NCI-H510A treated with DMSO at 0.1 percent for 48 hours (cell line): ENCODE measurements at regions not wholly inside any gene's neighbourhood (a gene's known extent, or its start where the extent isn't known, plus 50 kb on each side); places are given as distances from the start of the nearest gene placed in this dataset.
"Not testable (repeated sequence)": the region's sequence is repeated elsewhere in the genome, so short reads cannot be mapped to it uniquely, and the experiment has no call there.

Experiments used
- DNase-seq: peaks from one replicate; lab custom pipeline; 2025; lab: John Stamatoyannopoulos, UW

DNA sequence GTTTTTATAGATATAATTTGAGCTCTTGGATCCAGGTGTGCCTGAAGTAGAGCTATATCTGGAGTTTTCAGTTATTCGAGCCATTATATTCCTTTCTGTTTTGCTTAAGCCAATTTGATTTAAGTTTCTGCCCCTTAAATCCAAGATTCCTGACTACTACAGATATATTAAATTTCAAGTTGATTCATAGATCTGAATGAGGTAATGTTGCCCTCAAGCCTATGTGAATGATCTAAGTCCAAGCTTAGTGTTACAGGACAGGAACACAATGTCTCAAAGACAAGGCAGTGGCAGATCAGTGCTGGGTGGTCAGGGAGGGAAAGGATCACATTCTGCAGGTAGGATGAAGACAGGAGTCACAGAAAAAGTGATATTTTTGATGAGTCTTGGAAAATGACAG is 75.7 kb upstream of the CTBP2 start:
- DNase-seq: no peak

DNA sequence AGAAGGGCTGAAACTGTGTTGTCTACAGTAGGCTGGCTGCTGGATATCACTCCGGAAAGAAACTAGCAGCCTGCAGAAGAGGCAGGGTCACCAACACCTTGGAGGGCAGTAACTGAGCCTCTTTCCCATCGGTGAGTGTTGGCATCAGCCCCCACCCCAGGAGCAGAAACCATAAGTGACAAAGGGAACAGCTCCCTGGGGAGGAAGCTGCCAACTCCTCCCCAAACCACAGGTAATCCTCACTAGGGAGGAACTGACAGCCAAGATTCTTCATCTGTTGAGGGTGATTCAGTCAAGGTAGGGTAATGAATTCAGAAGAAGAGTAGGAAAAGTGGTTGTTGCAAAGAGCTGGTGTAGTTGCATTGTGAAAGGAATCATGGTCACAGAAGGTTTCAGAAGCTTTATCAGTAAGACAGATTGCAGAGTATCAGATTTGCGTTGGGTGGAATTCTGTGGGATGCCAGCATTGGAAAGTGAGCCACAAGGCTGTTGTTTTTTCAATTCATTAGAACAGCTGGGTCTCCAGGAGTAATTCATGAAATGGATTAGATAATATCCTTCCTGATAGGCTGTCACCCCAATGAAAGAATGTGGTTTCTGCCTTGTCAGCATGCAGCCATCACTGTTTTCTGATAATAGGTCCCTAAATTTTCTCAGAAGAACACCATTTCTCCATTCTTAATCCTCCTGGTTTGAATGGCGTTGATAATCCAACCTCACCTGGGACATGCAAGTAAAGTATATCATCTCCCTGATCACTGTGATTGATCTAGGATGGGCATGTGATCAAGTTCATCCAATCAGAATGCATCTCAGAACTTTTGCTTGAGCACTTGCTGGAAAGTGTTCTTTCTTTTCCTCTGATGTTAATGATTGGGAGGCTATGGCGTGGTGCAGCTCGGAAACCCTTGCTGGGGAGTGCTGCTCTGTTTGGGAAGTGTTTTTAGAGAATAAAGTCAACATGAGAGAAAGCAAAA is 75.0 kb upstream of the CTBP2 start:
- no peak for DNase-seq

DNA sequence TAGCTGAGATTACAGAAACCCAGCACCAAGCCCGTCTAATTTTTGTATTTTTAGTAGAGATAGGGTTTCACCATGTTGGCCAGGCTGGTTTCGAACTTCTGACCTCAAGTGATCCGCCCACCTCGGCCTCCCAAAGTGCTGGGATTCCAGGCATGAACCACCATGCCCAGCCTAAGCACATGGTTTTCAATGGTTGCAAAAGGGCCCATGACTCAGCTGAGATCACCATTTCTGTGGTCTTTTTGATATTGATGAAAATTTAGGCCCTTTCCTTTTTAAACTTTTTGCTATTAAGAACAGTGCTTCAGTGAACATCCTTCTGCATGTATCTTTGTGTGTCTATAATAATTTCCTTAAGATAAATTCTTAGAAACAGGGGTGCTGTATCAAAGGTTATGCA is 74.2 kb upstream of the CTBP2 start:
- DNase-seq: not testable (repeated sequence)

DNA sequence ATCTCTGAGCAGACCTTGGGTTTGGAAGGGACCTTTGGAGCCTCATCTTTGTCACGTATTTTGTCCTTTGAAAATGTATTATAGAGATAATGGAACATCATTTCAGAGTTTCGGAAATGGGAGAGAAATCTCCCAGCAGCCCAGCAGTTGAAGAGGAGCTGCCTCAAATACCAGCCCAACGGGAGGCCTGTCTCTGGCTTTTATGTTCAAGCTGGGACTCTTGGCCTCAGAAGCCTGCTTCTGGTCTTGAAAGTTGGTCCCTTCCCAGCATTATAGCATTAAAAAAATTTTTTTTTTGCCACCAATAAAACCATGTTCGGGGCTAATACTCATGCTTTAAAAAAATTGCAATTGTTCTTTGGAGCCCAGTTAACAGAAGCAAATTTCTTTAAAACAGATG is 73.4 kb upstream of the CTBP2 start:
- DNase-seq: no peak

DNA sequence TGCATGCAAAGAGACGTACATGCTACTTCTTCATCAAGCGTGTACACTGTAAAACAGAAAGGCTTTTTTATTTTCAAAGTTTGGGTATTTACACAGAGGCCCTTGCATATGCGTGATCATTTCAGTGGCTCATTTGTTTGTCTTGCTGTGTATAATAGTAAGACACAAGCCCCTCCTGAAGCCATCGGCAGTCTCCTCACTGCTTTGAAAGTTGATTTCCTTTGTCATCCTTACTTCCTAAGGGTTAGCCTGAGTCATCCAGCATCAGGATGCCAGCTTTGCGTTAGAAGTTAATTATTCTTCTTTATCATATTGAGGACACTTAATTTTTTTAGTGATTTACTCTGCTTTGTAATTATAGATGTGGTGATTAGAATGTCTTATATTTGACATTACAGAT is 72.5 kb upstream of the CTBP2 start:
- DNase-seq: no peak

DNA sequence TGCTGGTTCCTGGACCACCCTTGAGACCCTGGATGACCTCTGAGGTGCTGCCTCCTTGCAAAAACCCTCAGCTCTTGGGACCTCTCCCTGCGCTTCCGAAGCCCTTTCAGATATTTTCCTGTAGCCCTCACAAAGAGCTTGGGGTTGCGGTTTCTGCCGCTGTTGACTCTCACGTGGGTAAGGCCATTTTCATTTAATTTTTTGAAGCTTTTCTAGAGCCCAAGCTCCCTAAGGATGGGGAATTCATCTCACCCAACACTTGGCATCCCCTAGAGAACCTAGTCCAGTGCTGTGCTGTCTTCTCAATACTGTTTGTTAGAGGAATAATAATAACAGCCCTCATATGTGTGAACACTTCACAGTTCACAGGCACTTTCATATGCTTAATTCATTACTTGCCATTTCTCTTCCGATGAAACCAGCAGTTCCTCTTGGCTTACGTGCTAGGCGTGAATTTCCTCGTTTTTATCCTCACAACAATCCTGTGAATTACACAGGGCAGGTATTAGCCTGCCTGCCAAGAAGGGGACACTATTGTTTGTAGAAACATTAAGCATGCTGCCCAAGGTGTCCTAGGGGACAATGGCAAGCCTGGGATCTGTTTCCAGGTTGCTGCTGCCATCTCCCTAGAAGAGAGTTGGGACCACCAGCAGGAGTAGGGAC is 71.6 kb upstream of the CTBP2 start:
- no peak for DNase-seq

DNA sequence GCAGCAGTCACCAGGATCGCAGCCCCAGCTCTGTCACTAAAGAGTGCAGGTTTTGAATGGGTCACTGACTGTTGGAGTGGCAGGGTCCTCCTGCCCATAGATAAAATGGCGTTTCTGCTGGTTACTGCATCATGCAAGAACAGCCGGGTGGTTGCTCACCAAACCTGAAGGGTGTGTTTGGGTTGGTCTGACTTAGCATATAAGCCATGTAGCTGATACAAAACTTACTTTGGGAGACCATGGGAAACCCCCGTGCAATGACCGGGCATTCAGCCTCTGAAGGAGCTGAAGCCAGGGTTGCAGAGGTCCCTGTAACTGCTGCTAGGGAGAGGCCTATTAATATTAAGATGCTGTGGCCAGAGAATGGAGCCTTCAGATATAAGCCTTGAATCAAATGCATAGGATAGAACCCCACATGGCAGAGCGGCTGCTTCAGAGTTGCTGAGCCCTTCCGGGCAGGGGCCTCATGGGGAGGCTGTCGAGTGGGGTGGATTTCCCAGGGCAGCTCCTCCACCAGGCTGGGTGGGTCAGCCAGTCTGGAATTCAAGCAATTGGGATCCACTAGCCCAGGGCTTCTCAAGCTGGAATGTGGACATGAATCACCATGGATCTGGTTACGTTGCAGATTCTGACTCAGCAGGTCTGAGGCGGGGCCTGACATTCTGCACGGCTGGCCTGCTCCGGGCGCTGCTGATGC is 70.9 kb upstream of the CTBP2 start:
- DNase-seq: no peak

DNA sequence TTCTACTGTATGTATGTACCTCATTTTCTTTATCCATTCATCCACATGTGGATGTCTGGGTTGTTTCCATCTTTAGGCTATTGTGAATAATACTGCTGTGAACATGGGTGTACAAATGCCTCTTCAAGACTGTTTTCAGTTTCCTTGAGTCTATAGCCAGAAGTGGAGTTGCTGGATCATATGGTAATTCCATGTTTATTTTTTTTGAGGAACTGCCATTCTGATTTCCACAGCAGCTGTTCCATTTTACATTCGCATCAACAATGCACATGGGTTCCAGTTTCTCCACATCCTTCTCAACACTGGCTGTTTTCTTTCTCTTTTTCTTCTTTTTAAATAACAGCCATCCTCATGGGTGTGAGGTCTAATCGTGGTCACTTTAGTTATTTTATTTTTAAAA is 69.9 kb upstream of the CTBP2 start:
- no peak for DNase-seq

DNA sequence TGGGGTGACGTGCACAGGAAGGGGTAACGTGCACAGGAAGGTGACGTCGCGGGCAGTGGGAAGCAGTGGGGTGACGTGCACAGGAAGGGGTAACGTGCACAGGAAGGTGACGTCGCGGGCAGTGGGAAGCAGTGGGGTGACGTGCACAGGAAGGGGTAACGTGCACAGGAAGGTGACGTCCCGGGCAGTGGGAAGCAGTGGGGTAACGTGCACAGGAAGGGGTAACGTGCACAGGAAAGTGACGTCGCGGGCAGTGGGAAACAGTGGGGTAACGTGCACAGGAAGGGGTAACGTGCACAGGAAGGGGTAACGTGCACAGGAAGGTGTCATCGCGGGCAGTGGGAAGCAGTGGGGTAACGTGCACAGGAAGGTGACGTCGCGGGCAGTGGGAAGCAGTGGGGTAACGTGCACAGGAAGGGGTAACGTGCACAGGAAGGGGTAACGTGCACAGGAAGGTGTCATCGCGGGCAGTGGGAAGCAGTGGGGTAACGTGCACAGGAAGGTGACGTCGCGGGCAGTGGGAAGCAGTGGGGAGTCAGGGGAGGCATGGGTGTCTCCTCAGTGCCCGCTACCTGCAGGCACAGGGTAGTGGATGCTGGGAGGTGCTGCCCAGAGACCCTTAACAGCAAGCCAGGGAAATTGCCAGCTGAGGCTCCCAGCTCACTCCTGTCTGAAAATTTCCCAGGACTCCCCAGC is 68.0 kb upstream of the CTBP2 start:
- DNase-seq: not testable (repeated sequence)

DNA sequence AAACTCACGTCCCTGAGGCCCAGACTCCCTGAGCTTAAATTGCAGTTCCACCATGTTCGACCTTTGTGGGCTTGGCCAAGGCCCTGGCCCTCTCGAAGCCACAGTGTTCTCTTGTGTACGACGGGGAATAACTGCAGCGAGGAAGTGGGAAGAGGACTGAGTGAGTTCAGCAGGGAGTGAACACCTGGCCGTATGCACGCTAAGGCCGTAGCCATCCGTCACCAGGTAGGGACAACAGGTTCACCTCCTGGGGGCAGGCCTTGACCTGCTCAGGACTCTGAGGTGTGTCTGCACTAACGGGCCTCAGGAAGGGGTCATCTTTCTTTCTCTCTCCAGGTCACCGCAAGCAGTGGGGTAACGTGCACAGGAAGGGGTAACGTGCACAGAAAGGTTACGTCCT is 67.2 kb upstream of the CTBP2 start:
- no peak for DNase-seq

DNA sequence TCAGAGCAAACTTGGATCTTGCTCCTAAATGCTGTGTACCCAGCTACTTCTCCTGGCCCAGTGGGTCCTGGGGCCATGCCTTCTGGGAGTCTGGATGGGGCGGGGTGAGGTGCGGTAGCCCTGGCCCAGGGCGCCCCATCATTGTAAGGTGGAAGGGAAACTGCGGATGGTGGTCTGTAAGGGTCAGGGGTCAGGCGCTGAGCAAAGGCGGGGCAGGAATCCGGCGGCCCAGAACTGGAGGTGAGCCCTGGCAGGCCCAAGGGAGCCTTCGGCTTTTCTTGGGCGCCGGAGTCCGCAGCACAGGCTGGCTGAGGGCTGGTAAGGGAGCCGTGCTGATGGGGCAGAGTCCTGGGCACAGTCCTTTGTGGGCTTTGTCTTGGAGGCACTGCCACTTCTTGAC is 66.5 kb upstream of the CTBP2 start:
- DNase-seq: no peak

DNA sequence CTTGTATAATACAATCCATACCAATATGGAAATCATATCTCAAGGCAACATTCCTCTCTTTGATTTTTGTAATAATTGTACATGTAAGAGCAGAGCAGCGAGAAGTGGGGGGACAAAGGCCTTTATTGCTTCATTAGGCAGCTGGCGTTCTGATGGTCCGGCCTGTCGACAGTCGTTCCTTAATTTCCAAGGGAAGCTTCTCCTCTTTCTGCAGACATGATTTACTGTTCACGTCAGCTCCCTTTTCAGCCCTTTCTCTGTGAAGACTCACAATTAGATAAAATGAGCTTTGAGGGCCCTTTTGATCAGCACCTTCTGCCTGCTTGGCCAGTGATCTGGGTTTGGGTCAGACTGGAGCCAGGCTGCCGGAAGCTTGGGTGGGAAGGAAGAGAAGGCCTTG is 65.6 kb upstream of the CTBP2 start:
- DNase-seq: no peak

DNA sequence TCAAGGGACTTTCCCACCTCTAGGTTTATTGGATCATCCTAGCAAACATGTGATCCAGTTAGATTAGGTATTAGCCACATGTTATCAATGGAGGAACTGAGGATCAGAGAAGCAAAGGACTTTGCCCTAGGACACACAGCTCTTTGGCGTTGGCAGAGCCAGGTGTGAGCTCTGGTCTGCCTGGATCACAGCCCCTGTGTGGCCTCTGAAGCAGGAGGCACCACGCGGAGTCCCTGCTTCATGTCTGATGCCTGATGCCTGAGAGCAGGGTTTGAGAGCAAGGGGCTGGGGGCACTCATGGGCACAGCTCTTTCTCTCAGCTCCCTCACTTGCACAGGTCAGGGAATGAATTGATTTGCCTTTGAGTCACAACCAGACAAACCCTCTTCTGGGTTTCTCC is 64.7 kb upstream of the CTBP2 start:
- DNase-seq: no peak

DNA sequence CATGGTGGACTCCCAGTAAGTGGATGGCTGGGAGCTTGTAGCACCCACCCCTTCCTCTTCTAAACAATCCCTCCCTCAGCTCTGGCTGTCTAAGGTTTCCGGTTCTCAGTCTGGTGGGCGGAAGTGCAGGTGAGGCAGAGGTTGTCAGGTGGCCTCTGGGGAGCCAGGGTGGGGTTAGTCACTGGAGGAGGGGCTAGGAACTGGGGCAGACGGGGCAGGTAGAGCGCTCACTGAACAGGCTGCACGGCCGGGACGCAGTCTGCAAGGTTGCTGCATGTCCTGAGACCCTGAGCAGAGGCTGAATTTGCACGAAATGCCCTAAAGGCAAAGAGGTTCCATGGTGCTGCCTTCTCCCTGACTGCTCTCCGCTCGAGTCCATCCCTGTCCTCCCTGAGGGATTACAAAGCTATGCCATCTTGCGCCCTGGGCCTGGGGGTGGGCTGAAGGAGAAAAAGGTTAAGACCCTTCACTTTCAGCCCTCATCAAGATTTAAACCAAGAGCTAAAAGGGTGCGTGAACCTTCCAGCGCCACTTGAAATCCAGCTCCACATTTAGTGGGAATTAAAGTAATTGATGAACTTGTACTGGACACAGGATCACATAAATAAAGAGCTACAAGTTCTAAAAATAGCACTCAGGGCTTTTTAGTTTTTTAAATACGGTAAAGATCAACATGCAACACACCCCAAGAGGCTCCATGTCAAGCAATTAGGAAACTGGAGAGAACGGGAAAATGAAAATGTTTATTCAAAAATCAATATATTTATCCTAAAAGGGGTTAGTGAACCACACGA is 62.3 kb upstream of the CTBP2 start:
- DNase-seq: no peak

DNA sequence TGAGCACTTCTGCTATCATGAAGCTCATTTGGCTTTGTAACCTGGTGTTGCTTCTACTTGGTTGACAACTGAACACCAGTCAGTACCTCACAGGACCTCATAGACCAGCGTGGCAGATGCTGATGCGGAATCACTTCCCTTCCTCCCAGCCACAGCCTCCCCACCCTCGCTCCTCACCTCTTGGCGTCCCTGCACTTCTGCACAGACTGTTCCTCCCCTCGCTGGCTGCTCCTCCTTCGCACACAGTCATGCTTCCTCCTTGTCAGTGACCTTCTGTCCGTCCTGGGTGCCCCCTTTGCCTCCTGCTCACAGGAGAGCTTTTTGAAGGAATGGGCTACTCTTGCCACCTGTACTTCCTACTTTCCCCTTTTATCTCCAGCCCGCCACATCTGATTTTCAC is 61.4 kb upstream of the CTBP2 start:
- no peak for DNase-seq

DNA sequence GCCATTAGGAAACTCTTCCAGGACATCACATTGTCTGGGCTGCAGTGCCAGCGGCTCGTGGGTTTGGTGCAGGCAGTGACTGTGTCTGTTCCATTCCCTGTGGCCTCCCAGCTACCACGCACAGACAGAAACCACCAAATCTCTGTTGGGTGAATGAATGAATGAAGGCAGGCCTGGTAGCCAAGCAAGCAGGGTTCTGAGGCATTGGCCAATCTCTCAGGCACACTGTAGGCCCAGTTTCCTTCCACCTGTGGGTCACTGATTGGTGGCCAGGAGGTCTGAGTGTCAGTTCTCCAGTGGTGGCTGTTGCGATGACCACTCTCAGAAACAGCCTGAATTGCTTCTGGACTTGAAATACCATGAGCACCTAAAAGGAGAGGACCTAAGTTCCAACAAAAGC is 59.4 kb upstream of the CTBP2 start:
- DNase-seq: no peak

DNA sequence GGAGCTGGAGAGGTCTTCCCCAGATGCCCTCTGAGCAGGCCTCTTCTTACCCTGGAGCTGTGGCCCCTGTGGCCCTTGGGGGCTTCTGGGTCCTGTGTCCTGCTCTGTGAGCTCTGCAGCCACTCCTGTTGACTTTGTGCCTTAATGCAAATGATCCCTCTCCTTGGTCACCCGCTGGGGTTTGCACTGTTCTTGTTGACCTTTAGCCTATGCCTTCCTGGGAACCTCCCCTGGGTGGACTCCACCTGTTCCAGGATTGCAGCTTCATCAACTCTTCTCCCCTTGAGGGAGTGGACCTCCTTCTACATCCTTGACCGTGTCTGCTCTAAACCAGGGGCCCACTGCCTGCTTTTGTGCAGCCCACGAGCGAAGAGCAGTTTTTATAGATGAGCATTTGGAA is 58.6 kb upstream of the CTBP2 start:
- DNase-seq: no peak

DNA sequence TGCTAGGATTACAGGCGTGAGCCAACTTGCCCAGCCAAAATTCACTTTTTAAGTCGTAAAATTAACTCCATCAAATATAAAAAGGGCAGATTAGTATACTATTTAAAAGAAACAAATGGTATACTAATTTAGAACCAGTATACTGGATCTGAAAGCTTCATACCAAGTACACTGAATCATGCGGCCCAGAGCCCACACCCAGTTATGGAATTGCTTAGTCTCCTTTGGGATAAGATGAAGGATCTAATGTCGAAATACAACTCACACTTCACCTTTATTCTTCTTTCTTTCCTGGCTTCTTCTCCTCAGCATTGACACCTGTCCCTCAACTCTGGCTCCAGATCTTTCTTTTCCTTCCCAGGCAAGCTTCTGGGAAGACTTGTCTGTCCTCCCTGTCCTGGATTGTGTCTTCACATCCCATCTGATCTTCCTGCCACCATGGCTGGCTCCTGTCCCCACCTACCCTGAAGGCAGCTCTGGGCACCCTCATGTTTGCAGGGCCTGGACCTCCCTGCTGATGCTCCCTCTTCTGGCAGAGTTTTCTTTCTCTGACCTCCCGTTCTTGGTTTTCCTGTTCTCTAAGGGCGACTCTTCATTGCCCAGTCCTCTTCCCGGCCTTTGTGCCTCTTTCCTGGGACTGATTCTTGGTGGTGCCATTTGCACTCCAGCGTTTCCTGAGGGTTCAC is 57.8 kb upstream of the CTBP2 start:
- no peak for DNase-seq

DNA sequence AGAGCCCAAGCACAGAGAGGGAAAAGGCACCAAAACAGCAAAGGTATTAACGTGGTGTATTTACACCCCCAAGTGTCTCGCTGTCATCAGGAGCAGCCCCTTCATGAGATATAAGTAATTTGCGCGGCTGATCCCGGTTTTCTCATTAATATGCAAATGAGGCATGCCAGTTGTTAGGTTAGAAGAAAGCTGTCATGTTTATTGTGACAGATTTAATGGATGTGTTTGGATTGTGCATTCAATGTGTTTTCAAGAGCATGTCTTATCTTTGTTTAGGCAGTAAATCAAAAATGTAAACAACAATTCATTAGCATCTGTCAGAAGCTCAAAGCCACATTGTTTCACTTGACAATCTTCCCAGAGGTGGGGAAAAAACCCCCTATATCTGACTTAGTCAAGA is 56.5 kb upstream of the CTBP2 start:
- DNase-seq: no peak

DNA sequence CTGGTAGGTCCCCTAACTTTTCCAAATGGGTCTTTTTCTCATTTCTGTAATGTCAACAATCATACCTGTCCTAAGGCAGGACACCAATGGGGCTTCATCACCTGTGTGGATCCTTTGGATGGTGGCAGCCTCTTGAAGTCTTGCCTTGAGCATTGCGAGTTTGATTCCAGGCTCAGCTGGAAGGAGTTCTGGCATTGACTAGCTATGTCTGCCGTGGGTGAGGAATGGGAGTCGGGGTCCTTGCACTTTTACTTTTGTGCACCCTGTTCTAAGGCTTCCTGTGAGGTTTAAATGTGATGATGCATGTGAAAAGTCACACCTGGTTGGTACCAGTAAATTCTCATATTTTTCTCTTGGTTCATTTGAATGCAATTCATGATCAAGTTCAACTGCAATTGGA is 55.9 kb upstream of the CTBP2 start:
- no peak for DNase-seq

DNA sequence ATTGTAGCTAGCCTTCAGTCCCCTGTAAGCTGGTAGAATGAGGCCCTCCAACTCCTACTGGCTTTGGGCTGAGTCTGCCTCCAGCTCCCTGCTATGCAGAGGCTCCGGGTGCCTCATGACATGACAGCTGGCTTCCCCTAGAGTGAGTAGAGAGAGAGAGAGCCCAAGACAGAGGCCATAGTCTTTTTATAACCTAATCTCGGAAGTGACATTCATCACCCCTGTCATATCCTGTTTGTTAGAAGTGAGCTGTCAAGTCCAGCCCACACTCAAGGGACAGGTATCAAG is 53.9 kb upstream of the CTBP2 start:
- no peak for DNase-seq
